GM21367 (cell line): ENCODE measurements at regions not wholly inside any gene's neighbourhood (a gene's known extent, or its start where the extent isn't known, plus 50 kb on each side); places are given as distances from the start of the nearest gene placed in this dataset.

ENCODE experiments used
- ATAC-seq: cut with Tn5 transposase; IDR thresholded peaks from one replicate; pipeline ENCODE4 v1.9.1; 2021; ENCODE audit not compliant: unreplicated experiment

DNA sequence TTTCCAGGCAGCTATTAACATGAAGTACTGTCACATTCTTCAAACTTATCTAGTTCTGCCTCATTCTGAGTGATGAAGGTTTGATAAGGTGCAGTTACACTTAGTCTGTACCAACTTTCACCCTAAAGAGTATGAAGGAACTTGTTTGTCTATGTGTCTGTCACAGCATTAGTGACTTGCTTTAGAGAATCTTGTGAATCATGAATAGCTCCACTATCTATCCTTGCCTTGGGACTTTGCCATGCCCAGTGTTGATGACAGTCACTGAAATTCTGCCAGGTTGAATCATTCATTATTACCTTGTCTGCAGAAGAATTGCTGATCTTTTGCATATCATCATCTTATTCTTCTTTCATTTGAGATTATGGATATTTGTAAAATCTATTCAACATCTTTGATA is 50.9 kb upstream of the A1CF start:
- ATAC-seq: no peak

- no peak for ATAC-seq
Observed at GRCh38 chr10:50937230-50937907, 51.9 kb upstream of the A1CF start.

- ATAC-seq: no peak
Observed at GRCh38 chr10:50941629-50942028, 56.2 kb upstream of the A1CF start.

- no peak for ATAC-seq
Observed at GRCh38 chr10:50946991-50947781, 61.8 kb upstream of the A1CF start.

DNA sequence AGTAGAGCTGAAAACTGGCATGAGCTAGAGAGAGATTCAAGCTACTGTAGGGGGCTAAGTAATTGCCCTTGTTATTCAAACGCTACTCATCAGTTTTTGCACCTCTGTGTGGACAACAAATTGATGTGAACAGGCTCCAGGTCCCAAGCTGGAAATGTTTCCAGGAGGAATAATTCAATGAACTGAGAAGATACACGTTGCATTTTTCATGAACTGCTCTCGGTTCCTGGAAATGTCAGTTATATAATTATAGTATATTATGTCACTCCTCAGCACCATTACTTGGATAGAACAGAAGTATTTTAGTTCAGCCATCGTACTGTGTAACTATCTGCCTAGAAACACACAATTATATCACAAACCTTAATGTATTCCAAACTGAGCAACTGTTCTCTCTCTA is 65.9 kb upstream of the A1CF start:
- no peak for ATAC-seq

DNA sequence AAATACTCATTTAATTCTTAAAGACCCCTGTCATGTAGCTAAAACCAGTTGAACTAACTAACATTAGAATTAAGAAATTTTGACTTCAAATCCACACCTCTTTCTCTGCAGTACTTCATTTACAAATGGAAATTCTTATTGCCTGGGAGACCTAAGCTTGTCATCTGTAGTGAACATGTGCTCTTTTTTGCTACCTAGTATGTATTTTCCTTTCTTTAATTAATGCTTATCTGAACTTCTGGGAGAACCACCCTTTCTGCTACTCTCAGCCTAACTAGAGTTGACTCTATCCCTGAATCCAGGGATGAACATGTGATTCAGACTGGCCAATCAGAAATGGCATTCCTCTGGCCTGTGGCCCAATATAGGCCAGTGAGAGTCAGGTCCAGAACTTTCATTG is 75.9 kb upstream of the A1CF start:
- no peak for ATAC-seq

- no peak for ATAC-seq
Observed at GRCh38 chr10:50963063-50963462, 77.6 kb upstream of the A1CF start.

DNA sequence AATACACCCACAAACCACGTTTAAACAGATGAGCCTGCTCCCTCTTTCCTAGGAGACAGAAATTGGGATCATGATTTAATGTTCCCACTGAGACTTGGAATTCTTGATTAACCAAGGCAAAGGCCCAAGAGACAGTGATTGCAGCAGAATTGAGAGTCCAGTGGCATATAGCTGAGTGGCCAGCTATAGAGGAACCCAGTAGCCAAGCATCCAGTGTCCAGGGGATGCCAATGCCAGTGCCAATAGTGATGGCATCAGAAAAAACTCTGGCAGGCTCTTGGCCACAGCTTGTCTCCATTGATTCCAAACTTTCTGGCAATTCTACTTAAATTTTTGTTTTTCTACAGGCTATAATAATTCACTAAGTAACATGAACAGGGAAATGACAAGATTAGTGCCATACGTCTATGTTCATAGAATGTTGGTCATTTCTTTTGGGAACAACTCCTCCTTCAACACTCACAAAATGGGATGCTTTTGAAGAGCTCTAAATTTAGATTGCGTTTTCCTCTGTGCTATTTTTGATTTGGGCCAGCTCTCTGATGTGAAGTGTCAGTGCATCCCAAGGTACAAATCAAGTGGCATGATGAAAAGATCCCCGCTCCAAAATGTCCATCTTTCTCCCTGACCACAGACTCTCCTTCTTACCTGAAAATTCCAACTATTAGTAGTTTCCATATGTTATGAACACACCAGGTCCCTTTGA is 83.1 kb upstream of the A1CF start:
- ATAC-seq: no peak

DNA sequence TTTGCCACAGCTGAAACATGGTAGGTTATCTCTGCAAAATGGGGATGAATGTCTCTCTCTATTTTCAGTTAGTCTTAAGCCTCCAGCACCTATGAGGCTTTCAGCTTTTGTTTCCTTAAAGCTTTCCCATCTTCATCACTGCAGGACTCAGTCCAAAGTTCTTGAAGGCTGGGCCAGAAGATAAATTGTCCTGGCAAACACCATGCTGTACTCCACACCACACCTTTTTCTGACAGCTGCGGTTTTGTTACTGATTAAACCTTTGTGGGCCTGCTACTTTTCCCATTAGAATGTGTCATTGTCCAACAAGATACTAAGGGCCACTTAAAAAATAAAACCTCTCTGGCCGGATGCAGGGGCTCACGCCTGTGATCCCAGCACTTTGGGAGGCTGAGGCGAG is 87.2 kb upstream of the A1CF start:
- ATAC-seq: no peak

DNA sequence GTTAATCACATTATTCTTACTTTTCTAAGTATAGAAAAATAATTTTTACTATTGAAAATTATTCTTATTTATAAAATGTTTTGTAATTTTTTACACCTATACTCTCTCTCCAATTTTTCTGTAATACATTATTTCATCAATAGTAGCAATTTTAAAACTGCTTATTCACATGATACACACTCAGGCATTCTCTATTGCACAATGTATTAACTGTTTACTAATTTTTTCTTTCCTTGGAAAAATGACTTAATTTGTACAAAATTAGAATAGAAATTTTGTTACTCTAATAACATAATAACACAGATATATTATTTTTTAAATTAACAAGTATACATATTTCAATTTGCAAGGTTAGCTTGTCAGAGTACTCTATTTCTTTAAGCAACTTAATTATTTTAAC is 92.9 kb upstream of the PRKG1 start:
- no peak for ATAC-seq

DNA sequence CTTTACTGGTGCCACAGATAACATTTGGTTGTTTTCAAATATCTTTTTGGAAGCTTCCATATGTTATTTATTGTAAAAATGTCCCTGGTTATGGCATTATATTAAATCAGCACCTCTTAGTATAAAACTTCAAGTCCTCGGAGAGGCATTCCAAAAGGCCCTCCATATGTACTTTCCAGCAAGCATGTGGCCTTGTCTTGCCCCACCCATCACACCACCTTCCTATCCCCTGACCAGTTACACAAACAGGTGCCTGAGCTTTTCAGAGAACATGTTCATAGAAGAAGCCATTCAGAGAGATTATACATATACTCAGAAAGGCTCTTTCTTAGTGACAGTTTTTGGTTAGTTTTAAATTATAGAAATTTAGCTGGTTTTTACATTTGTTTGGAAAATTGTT is 92.4 kb upstream of the PRKG1 start:
- ATAC-seq: no peak

DNA sequence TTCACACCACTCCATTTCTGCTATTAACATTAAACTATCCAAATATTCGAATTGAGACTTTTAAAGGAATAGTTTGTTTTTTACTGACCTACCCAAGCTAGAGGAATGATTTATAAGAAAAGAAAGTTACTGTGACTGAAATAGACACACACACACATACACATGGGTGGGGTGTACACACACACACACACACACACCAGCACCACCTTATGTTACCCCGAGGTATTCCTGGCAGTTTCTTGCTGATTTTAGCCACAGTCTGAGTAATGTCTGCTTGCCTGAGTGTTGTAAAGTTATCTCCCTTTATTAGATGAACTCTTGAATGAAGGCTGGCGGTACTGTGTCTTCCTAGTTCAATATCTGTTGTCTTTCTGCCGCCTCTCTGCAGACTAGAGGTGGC is 91.3 kb upstream of the PRKG1 start:
- ATAC-seq: no peak

DNA sequence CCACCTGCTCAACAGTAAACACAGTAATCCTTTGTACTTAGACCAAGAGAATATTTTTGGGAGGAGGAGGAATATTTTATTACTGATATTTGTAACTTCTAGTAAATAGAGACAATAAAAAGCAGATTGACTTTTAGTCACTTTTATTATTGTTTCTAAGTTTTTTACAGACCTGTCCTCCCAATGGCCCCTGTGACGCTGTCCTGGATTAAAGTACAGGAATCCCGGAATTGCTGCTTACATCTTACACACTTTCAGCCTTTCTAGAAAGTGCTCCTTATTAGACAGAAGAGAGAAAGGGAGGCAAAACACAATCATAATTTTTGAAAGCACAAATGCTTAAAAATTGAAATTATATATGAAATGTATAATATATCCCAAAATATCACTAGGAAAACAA is 86.4 kb upstream of the PRKG1 start:
- ATAC-seq: no peak

DNA sequence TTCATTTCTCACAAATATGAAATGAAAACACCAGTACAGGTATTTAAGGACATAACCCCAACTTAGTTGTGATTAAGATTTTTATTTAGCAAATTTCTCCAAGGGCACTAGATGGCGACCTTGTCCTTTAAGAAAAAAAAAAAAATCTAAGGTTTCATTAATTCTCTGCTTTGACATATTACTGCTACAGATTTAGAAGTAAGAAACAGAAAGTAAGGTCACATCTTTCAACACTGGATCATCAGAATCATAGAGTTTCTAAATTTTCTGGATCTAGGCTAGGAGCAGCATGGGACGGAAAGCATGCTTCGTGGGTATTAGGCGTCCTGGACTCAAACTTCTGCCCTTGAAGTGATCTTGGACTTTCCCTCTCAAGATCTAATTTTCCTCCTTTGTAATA is 85.5 kb upstream of the PRKG1 start:
- no peak for ATAC-seq

DNA sequence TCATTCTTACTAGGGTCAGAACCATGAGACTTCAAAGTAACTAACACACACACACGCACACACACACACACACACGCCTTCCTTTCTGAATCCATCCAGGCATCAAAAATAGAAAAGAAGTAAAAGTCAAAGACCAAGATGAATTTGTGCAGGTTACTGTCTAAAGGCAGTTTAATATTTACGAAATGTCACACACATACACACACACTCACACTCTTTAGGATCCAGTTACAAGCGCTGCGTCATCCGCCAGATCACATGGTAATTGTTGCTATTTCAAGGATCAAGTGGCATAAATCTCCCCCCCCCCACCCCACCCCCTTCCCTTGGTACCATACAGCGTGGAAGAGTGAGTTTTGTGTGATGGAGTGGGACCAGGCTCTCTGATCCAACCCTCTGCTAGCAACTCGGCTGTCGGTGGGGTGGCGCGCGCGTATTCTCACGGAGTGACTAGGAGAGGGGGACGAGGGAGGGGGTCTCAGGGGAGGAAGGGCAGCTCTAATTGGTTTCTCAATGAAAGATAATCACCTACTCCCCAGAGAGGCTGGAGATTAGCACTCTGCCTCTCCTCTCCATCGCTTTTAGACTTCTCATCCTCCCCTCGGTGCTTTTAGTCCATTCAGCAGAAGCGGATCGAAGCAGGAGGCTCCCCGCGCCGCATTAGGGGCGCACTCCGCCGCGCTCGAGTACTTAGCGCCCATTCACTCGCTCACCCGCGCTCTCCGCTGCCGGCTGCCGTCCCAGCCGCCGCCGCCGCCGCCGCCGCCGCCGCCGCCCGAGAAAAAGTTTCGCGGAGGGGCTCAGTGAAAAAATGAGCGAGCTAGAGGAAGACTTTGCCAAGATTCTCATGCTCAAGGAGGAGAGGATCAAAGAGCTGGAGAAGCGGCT is 83.5 kb upstream of the PRKG1 start:
- ATAC-seq: no peak

GRCh38 chr10:50991456-50992355 is 82.6 kb upstream of the PRKG1 start:
- ATAC-seq: no peak

GRCh38 chr10:50992356-50992901 is 81.9 kb upstream of the PRKG1 start:
- no peak for ATAC-seq

- ATAC-seq: no peak
Observed at GRCh38 chr10:50992972-50993766, 81.1 kb upstream of the PRKG1 start.

- ATAC-seq: no peak
Observed at GRCh38 chr10:50993771-50994251, 80.5 kb upstream of the PRKG1 start.
